Activated CD4-positive, alpha-beta memory T cell treated with anti-CD3 and anti-CD28 coated beads for 36 hours (primary cell): ENCODE measurements at regions not wholly inside any gene's neighbourhood (a gene's known extent, or its start where the extent isn't known, plus 50 kb on each side); places are given as distances from the start of the nearest gene placed in this dataset.

Source experiments
- CTCF ChIA-PET: fragments of 350-600 bp; sonication (Branson Sonifier 250); formaldehyde crosslinking; loops from one replicate; lab custom pipeline; 2021; ENCODE audit warnings: antibody characterized with exemption, inconsistent platforms; lab: Charles Lee
- POLR2A ChIA-PET: fragments of 350-600 bp; sonication (Branson Sonifier 250); formaldehyde crosslinking; loops from one replicate; lab custom pipeline; 2021; ENCODE audit warnings: antibody characterized with exemption; lab: Charles Lee
- DNase-seq: peaks from one replicate; pipeline ENCODE4 v3.0.0-alpha.2; 2020
- H3K27ac Mint-ChIP-seq: one replicate; pipeline ENCODE4 v1.8.0; 2021; ENCODE audit warnings: mixed read lengths
- H3K27me3 Mint-ChIP-seq: one replicate; pipeline ENCODE4 v1.8.0; 2021; ENCODE audit warnings: mixed read lengths
- H3K36me3 Mint-ChIP-seq: one replicate; pipeline ENCODE4 v1.8.0; 2021; ENCODE audit warnings: mixed read lengths
- H3K4me1 Mint-ChIP-seq: one replicate; pipeline ENCODE4 v1.8.0; 2021; ENCODE audit warnings: low read depth, mixed read lengths
- H3K4me3 Mint-ChIP-seq: one replicate; pipeline ENCODE4 v1.8.0; 2021; ENCODE audit warnings: mild to moderate bottlenecking, mixed read lengths
- H3K9me3 Mint-ChIP-seq: one replicate; pipeline ENCODE4 v1.8.0; 2021; ENCODE audit warnings: mixed read lengths
- intact Hi-C: fragments of 100-400 bp; cut with micrococcal nuclease; formaldehyde crosslinking; loops from one replicate; pipeline ENCODE4 v1.15.1; 2023

DNA sequence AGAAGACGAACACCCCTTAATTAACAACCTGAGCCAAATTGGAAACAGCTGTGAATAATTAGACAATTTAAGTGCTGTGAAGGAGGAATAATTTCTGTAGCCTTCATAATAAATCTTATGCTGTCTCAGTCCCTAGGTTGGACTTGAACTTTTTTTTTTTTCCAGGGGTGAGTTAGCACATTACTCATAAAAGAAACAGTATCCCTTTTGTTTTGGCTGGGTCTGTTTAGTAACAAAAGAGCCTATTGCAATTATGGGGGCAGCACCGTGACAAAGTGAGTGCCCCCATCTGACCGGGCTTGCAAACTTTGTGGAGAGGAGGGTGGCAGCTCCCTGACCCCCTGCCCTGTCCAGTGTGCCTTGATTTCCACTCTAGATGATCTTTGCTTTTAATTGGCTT lies 167.4 kb downstream of the DICER1 start:
- Mint-ChIP-seq H3K4me1 (no peaks in the 10 kb centered on the region), H3K27me3 (peaks cover 4% of the 10 kb centered on the region), H3K27ac (no peak overlapping the region), H3K4me3 (no peak overlapping the region), H3K36me3 (peaks cover 1% of the 10 kb centered on the region), H3K9me3 (peaks cover 19% of the 10 kb centered on the region)
- intact Hi-C loops, result no loop called here
- ChIA-PET POLR2A (no interaction called here), CTCF (interaction anchor here (0.7 kb wide), 2 partner anchors 51 to 216 kb away, joined by 3 to 5 read pairs; no protein-coding TSS in a partner anchor)
- DNase-seq, result no peak

DNA sequence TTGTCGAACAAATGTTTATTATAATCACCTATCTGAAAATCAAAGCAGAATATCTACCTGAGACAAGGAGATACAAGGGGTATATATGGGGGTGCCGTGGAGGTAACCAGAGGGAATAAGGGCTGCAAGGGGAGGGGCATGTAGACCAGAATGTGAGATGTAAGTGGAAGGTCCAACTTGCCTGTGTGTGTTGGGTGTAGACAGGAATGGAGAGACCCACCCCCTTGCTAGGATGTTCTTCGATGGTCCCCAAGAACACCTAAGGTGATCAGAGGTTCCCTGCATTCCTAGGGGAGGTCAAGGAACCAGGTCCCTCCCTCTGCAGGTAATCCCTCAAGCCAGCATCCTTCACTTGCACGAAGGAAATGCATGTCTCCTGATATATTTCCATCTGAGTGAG lies 167.9 kb downstream of the DICER1 start:
- peaks cover 4% of the 10 kb centered on the region for H3K27me3 Mint-ChIP-seq
- CTCF ChIA-PET, result interaction anchor here (0.7 kb wide), 1 partner anchor 217 kb away, joined by 3 read pairs; no protein-coding TSS in a partner anchor
- no peaks in the 10 kb centered on the region for H3K4me1 Mint-ChIP-seq
- H3K4me3 Mint-ChIP-seq, result no peak overlapping the region
- peaks cover 1% of the 10 kb centered on the region for H3K36me3 Mint-ChIP-seq
- no peak for DNase-seq
- H3K27ac Mint-ChIP-seq, result no peak overlapping the region
- POLR2A ChIA-PET, result no interaction called here
- peaks cover 19% of the 10 kb centered on the region for H3K9me3 Mint-ChIP-seq
- intact Hi-C loops, result no loop called here

GRCh38 chr14:94987409-94987808 lies 169.9 kb downstream of the DICER1 start:
- peaks cover 1% of the 10 kb centered on the region for H3K36me3 Mint-ChIP-seq

DNA sequence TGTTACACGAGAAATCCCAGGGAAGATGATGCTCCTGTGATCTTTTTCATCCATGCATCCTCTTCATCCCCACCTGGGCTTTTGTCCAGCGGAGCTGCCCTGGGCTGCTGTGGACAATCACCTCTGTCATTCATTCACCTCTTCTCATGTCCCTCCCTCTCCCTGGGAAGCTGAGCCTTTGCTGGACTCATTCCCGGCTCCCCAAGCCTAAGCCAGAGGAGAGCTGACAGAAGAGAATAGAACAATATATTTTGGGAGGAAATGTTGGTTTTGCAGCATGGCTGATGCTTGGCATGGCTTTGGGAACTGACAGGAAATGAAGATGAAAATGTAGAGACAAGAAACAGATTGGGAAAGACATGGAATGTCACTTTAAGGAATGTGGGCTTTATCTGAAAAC lies 177.4 kb downstream of the DICER1 start:
- Mint-ChIP-seq H3K27ac (no peak overlapping the region), H3K9me3 (peaks cover 4% of the 10 kb centered on the region), H3K4me1 (no peaks in the 10 kb centered on the region), H3K4me3 (no peak overlapping the region), H3K27me3 (peaks cover 12% of the 10 kb centered on the region), H3K36me3 (no peaks in the 10 kb centered on the region)
- no peak for DNase-seq
- intact Hi-C loops, result no loop called here
- ChIA-PET CTCF (no interaction called here), POLR2A (no interaction called here)

More at GRCh38 chr14:94987409-94987808, 169.9 kb downstream of the DICER1 start:
- Mint-ChIP-seq H3K27me3 (peaks cover 7% of the 10 kb centered on the region), H3K4me3 (no peak overlapping the region), H3K4me1 (no peaks in the 10 kb centered on the region), H3K9me3 (peaks cover 19% of the 10 kb centered on the region), H3K27ac (no peak overlapping the region)
- no peak for DNase-seq
- POLR2A ChIA-PET, result no interaction called here
- CTCF ChIA-PET, result no interaction called here
- intact Hi-C loops, result no loop called here

DNA sequence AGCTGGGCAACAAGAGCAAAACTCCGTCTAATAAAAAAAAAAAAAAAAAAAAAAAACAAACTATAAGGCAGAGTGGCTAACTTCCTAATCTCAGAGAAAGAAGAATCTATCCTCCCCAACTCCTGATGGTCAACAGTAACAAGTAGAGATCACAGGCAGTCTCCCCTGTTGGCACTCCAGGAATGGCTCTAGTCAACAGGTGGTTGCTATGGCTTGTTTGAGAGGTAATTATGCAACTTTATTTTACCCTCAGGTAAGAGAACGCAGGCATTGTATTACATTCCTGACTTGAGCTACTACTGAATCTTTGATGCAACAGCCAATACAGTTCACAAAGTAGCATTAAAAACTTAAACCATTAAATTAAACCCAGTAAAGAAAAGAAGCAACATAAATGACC lies 180.3 kb downstream of the DICER1 start:
- H3K36me3 Mint-ChIP-seq, result no peaks in the 10 kb centered on the region
- intact Hi-C loops, result no loop called here
- no peak overlapping the region for H3K27ac Mint-ChIP-seq
- POLR2A ChIA-PET, result no interaction called here
- no peak for DNase-seq
- CTCF ChIA-PET, result no interaction called here
- H3K27me3 Mint-ChIP-seq, result peaks cover 12% of the 10 kb centered on the region
- H3K4me1 Mint-ChIP-seq, result no peaks in the 10 kb centered on the region
- H3K4me3 Mint-ChIP-seq, result no peak overlapping the region
- H3K9me3 Mint-ChIP-seq, result no peaks in the 10 kb centered on the region

DNA sequence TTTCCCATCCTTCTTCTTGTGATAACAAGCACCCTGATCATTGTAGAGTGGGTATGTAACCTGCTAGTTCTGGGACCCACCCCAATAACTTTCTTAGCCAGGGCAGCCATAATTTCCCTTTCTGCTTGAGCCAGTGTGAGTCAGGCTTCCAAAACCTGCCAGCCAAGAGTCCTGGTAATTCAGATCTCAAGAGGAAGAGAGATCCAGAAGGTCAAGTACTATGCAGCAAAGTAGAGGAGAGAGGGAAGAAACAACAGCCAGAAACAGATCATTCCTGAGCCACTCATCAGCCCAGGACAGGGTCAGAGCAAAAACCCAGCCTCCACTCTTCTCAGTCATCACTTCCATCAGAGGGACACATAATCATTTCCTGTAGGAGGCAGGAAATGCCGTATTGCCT lies 182.0 kb downstream of the DICER1 start:
- CTCF ChIA-PET, result no interaction called here
- no peak for DNase-seq
- Mint-ChIP-seq H3K4me3 (no peak overlapping the region), H3K36me3 (no peaks in the 10 kb centered on the region), H3K27me3 (peaks cover 9% of the 10 kb centered on the region), H3K27ac (no peak overlapping the region), H3K4me1 (no peaks in the 10 kb centered on the region), H3K9me3 (peaks cover 6% of the 10 kb centered on the region)
- intact Hi-C loops, result no loop called here
- POLR2A ChIA-PET, result no interaction called here

DNA sequence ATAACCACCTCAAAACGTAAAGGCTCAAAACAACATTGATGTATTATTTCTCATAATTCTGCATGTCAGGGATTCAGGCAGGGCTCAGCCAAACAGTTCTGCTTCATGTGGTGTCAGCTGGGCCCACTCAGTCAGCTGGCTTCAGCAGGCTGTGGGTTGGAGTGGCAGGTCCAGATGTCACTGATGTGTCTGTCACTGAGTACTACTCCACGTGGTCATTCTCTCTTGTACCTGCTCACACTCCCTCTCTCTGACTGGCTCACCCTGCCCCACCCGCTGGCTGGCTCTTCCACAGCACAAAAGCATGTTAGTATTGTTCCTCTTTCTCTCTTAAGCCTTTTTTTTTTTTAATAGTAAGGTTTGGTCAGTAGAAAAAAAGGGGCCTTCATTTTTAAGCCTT lies 182.4 kb downstream of the DICER1 start:
- no peak overlapping the region for H3K4me3 Mint-ChIP-seq
- CTCF ChIA-PET, result no interaction called here
- intact Hi-C loops, result no loop called here
- H3K27me3 Mint-ChIP-seq, result peaks cover 8% of the 10 kb centered on the region
- DNase-seq, result no peak
- no peaks in the 10 kb centered on the region for H3K36me3 Mint-ChIP-seq
- H3K4me1 Mint-ChIP-seq, result no peaks in the 10 kb centered on the region
- H3K27ac Mint-ChIP-seq, result no peak overlapping the region
- POLR2A ChIA-PET, result no interaction called here
- peaks cover 6% of the 10 kb centered on the region for H3K9me3 Mint-ChIP-seq

DNA sequence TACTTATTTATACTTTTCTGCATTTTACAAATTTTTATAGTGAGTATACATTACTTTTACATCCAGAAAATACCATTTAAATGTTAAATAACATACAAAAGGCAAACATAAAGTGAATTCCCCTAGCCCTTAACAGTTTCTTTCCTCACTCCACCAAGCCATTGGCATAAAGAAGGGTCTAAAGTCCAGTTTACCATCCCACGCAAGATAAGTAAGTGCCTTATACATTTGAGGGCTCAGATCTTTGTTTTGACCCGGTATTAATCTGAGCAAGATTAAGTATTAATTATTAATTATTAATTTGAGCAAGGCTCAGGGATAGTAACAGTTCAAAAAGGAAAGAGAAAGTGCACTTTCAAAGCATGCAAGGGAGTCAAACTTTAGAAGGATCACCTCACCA lies 182.9 kb downstream of the DICER1 start:
- no peak for DNase-seq
- no peaks in the 10 kb centered on the region for H3K36me3 Mint-ChIP-seq
- H3K27me3 Mint-ChIP-seq, result peaks cover 8% of the 10 kb centered on the region
- H3K9me3 Mint-ChIP-seq, result peaks cover 6% of the 10 kb centered on the region
- no peak overlapping the region for H3K27ac Mint-ChIP-seq
- CTCF ChIA-PET, result no interaction called here
- intact Hi-C loops, result no loop called here
- H3K4me3 Mint-ChIP-seq, result no peak overlapping the region
- POLR2A ChIA-PET, result no interaction called here
- no peaks in the 10 kb centered on the region for H3K4me1 Mint-ChIP-seq

- Mint-ChIP-seq H3K9me3 (peaks cover 6% of the 10 kb centered on the region), H3K27me3 (peaks cover 15% of the 10 kb centered on the region), H3K36me3 (no peaks in the 10 kb centered on the region), H3K4me3 (no peak overlapping the region), H3K27ac (no peak overlapping the region), H3K4me1 (no peaks in the 10 kb centered on the region)
- POLR2A ChIA-PET, result no interaction called here
- intact Hi-C loops, result no loop called here
- DNase-seq, result no peak
- CTCF ChIA-PET, result interaction anchor here (1.4 kb wide), 1 partner anchor 588 kb away, joined by 5 read pairs; no protein-coding TSS in a partner anchor
Observed at GRCh38 chr14:94971750-94972149, 185.6 kb downstream of the DICER1 start.

- H3K36me3 Mint-ChIP-seq, result no peaks in the 10 kb centered on the region
- peaks cover 6% of the 10 kb centered on the region for H3K9me3 Mint-ChIP-seq
- ChIA-PET POLR2A (no interaction called here), CTCF (no interaction called here)
- intact Hi-C loops, result no loop called here
- H3K27me3 Mint-ChIP-seq, result peaks cover 13% of the 10 kb centered on the region
- no peak overlapping the region for H3K27ac Mint-ChIP-seq
- H3K4me3 Mint-ChIP-seq, result no peak overlapping the region
- no peaks in the 10 kb centered on the region for H3K4me1 Mint-ChIP-seq
- DNase-seq, result no peak
Observed at GRCh38 chr14:94970941-94971730, 186.2 kb downstream of the DICER1 start.

DNA sequence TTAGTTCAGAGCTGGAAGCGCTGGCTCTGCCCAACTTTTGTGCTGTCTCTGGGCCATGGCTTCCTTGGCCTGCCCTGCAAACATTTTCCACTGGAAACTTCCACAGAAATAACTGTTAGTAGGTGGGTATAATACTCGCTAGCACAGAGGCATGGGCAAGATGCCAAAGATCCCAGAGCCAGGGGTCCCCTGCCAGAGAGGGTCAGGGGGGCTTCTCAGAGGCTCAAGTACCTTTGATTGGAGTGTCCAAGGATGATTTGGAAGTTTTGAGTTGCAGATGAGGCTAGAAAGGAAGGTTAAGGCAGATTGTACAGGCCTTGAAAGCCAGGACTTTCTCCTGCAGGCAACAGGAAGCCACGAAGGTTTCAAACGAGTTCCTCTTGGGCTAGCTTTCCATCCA lies 187.6 kb downstream of the DICER1 start:
- peaks cover 13% of the 10 kb centered on the region for H3K27me3 Mint-ChIP-seq
- CTCF ChIA-PET, result no interaction called here
- POLR2A ChIA-PET, result no interaction called here
- intact Hi-C loops, result no loop called here
- H3K36me3 Mint-ChIP-seq, result no peaks in the 10 kb centered on the region
- H3K4me1 Mint-ChIP-seq, result no peaks in the 10 kb centered on the region
- H3K9me3 Mint-ChIP-seq, result peaks cover 6% of the 10 kb centered on the region
- H3K27ac Mint-ChIP-seq, result no peak overlapping the region
- H3K4me3 Mint-ChIP-seq, result no peak overlapping the region
- no peak for DNase-seq

DNA sequence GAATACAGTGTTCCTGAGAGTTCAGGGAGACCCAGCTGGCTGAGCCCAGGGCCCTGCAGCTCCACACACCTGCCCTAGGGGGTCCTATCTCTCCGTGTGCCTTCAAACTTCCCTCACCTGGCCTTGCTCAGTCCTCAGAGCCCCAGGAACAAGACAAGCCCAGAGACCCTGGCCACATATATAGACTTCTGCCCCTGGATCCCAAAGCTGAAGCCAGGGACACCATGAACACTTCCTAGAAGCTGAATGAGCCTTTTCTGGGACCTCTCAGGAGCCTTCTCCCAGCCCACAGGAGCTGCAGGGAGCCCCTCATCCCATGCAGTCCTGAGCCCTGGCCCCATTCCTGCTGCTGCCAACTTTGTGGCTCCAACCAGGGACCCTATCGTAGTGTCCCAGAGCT lies 190.5 kb downstream of the DICER1 start:
- DNase-seq, result no peak
- Mint-ChIP-seq H3K27me3 (peaks cover 10% of the 10 kb centered on the region), H3K9me3 (peaks cover 6% of the 10 kb centered on the region), H3K4me3 (no peak overlapping the region), H3K27ac (no peak overlapping the region), H3K4me1 (no peaks in the 10 kb centered on the region), H3K36me3 (no peaks in the 10 kb centered on the region)
- intact Hi-C loops, result no loop called here
- ChIA-PET POLR2A (no interaction called here), CTCF (no interaction called here)

GRCh38 chr14:94966344-94966743 lies 191.0 kb downstream of the DICER1 start:
- CTCF ChIA-PET, result no interaction called here
- Mint-ChIP-seq H3K36me3 (no peaks in the 10 kb centered on the region), H3K4me1 (no peaks in the 10 kb centered on the region), H3K4me3 (no peak overlapping the region), H3K27ac (no peak overlapping the region), H3K27me3 (peaks cover 10% of the 10 kb centered on the region), H3K9me3 (peaks cover 4% of the 10 kb centered on the region)
- POLR2A ChIA-PET, result no interaction called here
- intact Hi-C loops, result no loop called here
- DNase-seq, result no peak
